ENCODE measurements at regions not wholly inside any gene's neighbourhood (a gene's known extent, or its start where the extent isn't known, plus 50 kb on each side); places are given as distances from the start of the nearest gene placed in this dataset.
"Not testable (repeated sequence)": the region's sequence is repeated elsewhere in the genome, so short reads cannot be mapped to it uniquely, and the experiment has no call there.

- H3K27ac Mint-ChIP-seq: no peak overlapping the region
- H3K4me1 Mint-ChIP-seq: no peaks in the 10 kb centered on the region
- ATAC-seq (replicated peaks): no peak
- peaks cover 0 to 3% of the 10 kb centered on the region in 2 donors for H3K9me3 Mint-ChIP-seq
- H3K27me3 Mint-ChIP-seq: no peaks in the 10 kb centered on the region
- DNase-seq: no peak
- H3K36me3 Mint-ChIP-seq: no peaks in the 10 kb centered on the region
- no peak overlapping the region for H3K4me3 Mint-ChIP-seq
Measured at GRCh38 chr6:147689398-147689797, 180.9 kb downstream of the SAMD5 start.

- ATAC-seq (replicated peaks) (no peak), DNase-seq (no peak)
- no peak overlapping the region for H3K4me3 Mint-ChIP-seq
- no peaks in the 10 kb centered on the region for H3K27me3 Mint-ChIP-seq
- H3K27ac Mint-ChIP-seq: no peak overlapping the region
- peaks cover 0 to 3% of the 10 kb centered on the region in 2 donors for H3K9me3 Mint-ChIP-seq
- no peaks in the 10 kb centered on the region for H3K4me1 Mint-ChIP-seq
- H3K36me3 Mint-ChIP-seq: no peaks in the 10 kb centered on the region
Measured at GRCh38 chr6:147691446-147691845, 183.0 kb downstream of the SAMD5 start.

GRCh38 chr6:147693181-147693580 lies 184.7 kb downstream of the SAMD5 start:
- no peak overlapping the region for H3K4me3 Mint-ChIP-seq

GRCh38 chr6:147694556-147694955 lies 186.1 kb downstream of the SAMD5 start:
- not testable (repeated sequence) for H3K27me3 Mint-ChIP-seq; H3K4me3 Mint-ChIP-seq; H3K27ac Mint-ChIP-seq; ATAC-seq (replicated peaks); DNase-seq; H3K9me3 Mint-ChIP-seq; H3K36me3 Mint-ChIP-seq; H3K4me1 Mint-ChIP-seq

More at GRCh38 chr6:147693181-147693580, 184.7 kb downstream of the SAMD5 start:
- H3K27me3 Mint-ChIP-seq: no peaks in the 10 kb centered on the region
- no peaks in the 10 kb centered on the region for H3K36me3 Mint-ChIP-seq
- ATAC-seq (replicated peaks) (no peak), DNase-seq (no peak)
- H3K4me1 Mint-ChIP-seq: no peaks in the 10 kb centered on the region
- H3K9me3 Mint-ChIP-seq: peaks cover 0 to 3% of the 10 kb centered on the region in 2 donors
- H3K27ac Mint-ChIP-seq: no peak overlapping the region

GRCh38 chr6:147695819-147696218 lies 187.3 kb downstream of the SAMD5 start:
- H3K9me3 Mint-ChIP-seq: peaks cover 0 to 5% of the 10 kb centered on the region in 2 donors
- no peaks in the 10 kb centered on the region for H3K27me3 Mint-ChIP-seq
- H3K36me3 Mint-ChIP-seq: no peaks in the 10 kb centered on the region
- DNase-seq: no peak
- H3K4me3 Mint-ChIP-seq: no peak overlapping the region
- ATAC-seq (replicated peaks): no peak
- no peak overlapping the region for H3K27ac Mint-ChIP-seq
- no peaks in the 10 kb centered on the region for H3K4me1 Mint-ChIP-seq

GRCh38 chr6:147699140-147699539 lies 190.7 kb downstream of the SAMD5 start:
- no peaks in the 10 kb centered on the region for H3K36me3 Mint-ChIP-seq
- H3K4me1 Mint-ChIP-seq: no peaks in the 10 kb centered on the region
- ATAC-seq (replicated peaks) (no peak), DNase-seq (no peak)
- H3K4me3 Mint-ChIP-seq: no peak overlapping the region
- H3K27ac Mint-ChIP-seq: no peak overlapping the region
- no peaks in the 10 kb centered on the region for H3K27me3 Mint-ChIP-seq
- H3K9me3 Mint-ChIP-seq: peaks cover 0 to 4% of the 10 kb centered on the region in 2 donors

GRCh38 chr6:147699637-147700036 lies 191.1 kb downstream of the SAMD5 start:
- ATAC-seq (replicated peaks) (no peak), DNase-seq (no peak)
- Mint-ChIP-seq H3K4me1 (no peaks in the 10 kb centered on the region), H3K36me3 (no peaks in the 10 kb centered on the region), H3K9me3 (peaks cover 0 to 4% of the 10 kb centered on the region in 2 donors), H3K27ac (no peak overlapping the region), H3K27me3 (no peaks in the 10 kb centered on the region), H3K4me3 (no peak overlapping the region)

- Mint-ChIP-seq H3K4me1 (no peaks in the 10 kb centered on the region), H3K27ac (no peak overlapping the region), H3K27me3 (no peaks in the 10 kb centered on the region), H3K9me3 (peaks cover 0 to 4% of the 10 kb centered on the region in 2 donors), H3K36me3 (no peaks in the 10 kb centered on the region), H3K4me3 (no peak overlapping the region)
- ATAC-seq (replicated peaks) (no peak), DNase-seq (no peak)
Measured at GRCh38 chr6:147700436-147701209, 192.1 kb downstream of the SAMD5 start.

- H3K9me3 Mint-ChIP-seq: peaks cover 0 to 2% of the 10 kb centered on the region in 2 donors
- no peaks in the 10 kb centered on the region for H3K27me3 Mint-ChIP-seq
- no peaks in the 10 kb centered on the region for H3K4me1 Mint-ChIP-seq
- no peak overlapping the region for H3K4me3 Mint-ChIP-seq
- ATAC-seq (replicated peaks): no peak
- DNase-seq: no peak
- H3K27ac Mint-ChIP-seq: no peak overlapping the region
- H3K36me3 Mint-ChIP-seq: no peaks in the 10 kb centered on the region
Measured at GRCh38 chr6:147704691-147705090, 196.2 kb downstream of the SAMD5 start.

GRCh38 chr6:147707524-147707923 lies 199.0 kb downstream of the SAMD5 start:
- no peak for DNase-seq
- no peak overlapping the region for H3K27ac Mint-ChIP-seq

GRCh38 chr6:147708170-147708569 lies 199.7 kb downstream of the SAMD5 start:
- Mint-ChIP-seq H3K4me1 (no peaks in the 10 kb centered on the region), H3K4me3 (no peak overlapping the region), H3K27me3 (no peaks in the 10 kb centered on the region), H3K36me3 (no peaks in the 10 kb centered on the region), H3K27ac (no peak overlapping the region), H3K9me3 (peaks cover 0 to 2% of the 10 kb centered on the region in 2 donors)
- ATAC-seq (replicated peaks): no peak
- DNase-seq: no peak

More at GRCh38 chr6:147707524-147707923, 199.0 kb downstream of the SAMD5 start:
- Mint-ChIP-seq H3K27me3 (no peaks in the 10 kb centered on the region), H3K4me1 (no peaks in the 10 kb centered on the region), H3K9me3 (peaks cover 0 to 2% of the 10 kb centered on the region in 2 donors), H3K4me3 (no peak overlapping the region), H3K36me3 (no peaks in the 10 kb centered on the region)
- no peak for ATAC-seq (replicated peaks)

- Mint-ChIP-seq H3K27ac (no peak overlapping the region), H3K27me3 (no peaks in the 10 kb centered on the region), H3K4me1 (no peaks in the 10 kb centered on the region), H3K36me3 (no peaks in the 10 kb centered on the region), H3K4me3 (no peak overlapping the region), H3K9me3 (peaks cover 0 to 2% of the 10 kb centered on the region in 2 donors)
- no peak for DNase-seq
- no peak for ATAC-seq (replicated peaks)
Measured at GRCh38 chr6:147709396-147710272, 201.1 kb downstream of the SAMD5 start.

GRCh38 chr6:147710890-147711289 lies 202.4 kb downstream of the SAMD5 start:
- no peak overlapping the region for H3K4me3 Mint-ChIP-seq
- no peak overlapping the region for H3K27ac Mint-ChIP-seq
- no peaks in the 10 kb centered on the region for H3K27me3 Mint-ChIP-seq
- ATAC-seq (replicated peaks): no peak
- peaks cover 0 to 2% of the 10 kb centered on the region in 2 donors for H3K9me3 Mint-ChIP-seq
- H3K4me1 Mint-ChIP-seq: no peaks in the 10 kb centered on the region
- no peak for DNase-seq
- H3K36me3 Mint-ChIP-seq: no peaks in the 10 kb centered on the region

GRCh38 chr6:147711476-147711875 lies 203.0 kb downstream of the SAMD5 start:
- Mint-ChIP-seq H3K9me3 (peaks cover 0 to 2% of the 10 kb centered on the region in 2 donors), H3K36me3 (no peaks in the 10 kb centered on the region), H3K4me1 (no peaks in the 10 kb centered on the region), H3K4me3 (no peak overlapping the region), H3K27me3 (no peaks in the 10 kb centered on the region), H3K27ac (no peak overlapping the region)
- DNase-seq (no peak), ATAC-seq (replicated peaks) (no peak)

- H3K4me1 Mint-ChIP-seq: no peaks in the 10 kb centered on the region
- DNase-seq: no peak
- ATAC-seq (replicated peaks): no peak
- H3K4me3 Mint-ChIP-seq: no peak overlapping the region
- H3K9me3 Mint-ChIP-seq: peaks cover 0 to 2% of the 10 kb centered on the region in 2 donors
- H3K36me3 Mint-ChIP-seq: no peaks in the 10 kb centered on the region
- H3K27me3 Mint-ChIP-seq: no peaks in the 10 kb centered on the region
- H3K27ac Mint-ChIP-seq: no peak overlapping the region
Measured at GRCh38 chr6:147712841-147713240, 204.4 kb downstream of the SAMD5 start.
